Astrocyte of the cerebellum (primary cell): ENCODE measurements at regions not wholly inside any gene's neighbourhood (a gene's known extent, or its start where the extent isn't known, plus 50 kb on each side); places are given as distances from the start of the nearest gene placed in this dataset.

Experiments used
- DNase-seq: peaks from one replicate; pipeline ENCODE4 v3.0.0-alpha.2; 2011; ENCODE audit warnings: low read depth
- H3K4me3 ChIP-seq: 2 replicates; pipeline ENCODE4 v1.5.1; 2011; ENCODE audit warnings: mild to moderate bottlenecking, low read depth, low read length, moderate library complexity
- in situ Hi-C: cut with HindIII; loops from 2 replicates; pipeline ENCODE4 v1.10.0; 2017; ENCODE audit warnings: low sequenced_read_pairs
- TF ChIP-seq, protein P1 (sequence below): IDR thresholded peaks from 2 replicates; pipeline ENCODE4 v1.5.1; 2012; ENCODE audit warnings: low read length, low read depth, moderate library complexity, mild to moderate bottlenecking; ENCODE audit errors: missing control alignments

DNA sequence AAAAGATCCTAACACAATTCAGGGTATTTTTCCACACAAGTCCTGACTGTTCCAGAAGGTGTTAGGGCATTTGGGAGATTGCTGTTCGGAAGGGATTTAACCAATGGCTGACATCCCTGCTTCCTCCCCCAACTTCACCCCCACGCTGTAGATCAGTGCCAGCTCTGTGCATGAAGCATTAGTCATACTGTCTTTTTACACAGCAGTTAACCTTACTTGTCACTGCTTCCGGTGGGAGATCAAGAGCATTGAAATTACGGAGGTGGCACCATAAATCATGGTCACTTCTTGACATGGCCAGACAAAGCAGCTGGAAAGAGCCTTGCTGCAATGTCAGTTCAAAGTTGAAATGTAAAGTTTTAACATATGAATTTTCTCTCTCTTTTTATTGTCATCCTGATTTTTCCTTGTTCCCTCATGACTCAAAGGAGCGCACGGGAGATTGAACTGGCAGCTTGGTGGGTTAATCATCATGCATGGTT, 70.2 kb downstream of the HRH4 start:
- TF ChIP-seq, protein P1, sequence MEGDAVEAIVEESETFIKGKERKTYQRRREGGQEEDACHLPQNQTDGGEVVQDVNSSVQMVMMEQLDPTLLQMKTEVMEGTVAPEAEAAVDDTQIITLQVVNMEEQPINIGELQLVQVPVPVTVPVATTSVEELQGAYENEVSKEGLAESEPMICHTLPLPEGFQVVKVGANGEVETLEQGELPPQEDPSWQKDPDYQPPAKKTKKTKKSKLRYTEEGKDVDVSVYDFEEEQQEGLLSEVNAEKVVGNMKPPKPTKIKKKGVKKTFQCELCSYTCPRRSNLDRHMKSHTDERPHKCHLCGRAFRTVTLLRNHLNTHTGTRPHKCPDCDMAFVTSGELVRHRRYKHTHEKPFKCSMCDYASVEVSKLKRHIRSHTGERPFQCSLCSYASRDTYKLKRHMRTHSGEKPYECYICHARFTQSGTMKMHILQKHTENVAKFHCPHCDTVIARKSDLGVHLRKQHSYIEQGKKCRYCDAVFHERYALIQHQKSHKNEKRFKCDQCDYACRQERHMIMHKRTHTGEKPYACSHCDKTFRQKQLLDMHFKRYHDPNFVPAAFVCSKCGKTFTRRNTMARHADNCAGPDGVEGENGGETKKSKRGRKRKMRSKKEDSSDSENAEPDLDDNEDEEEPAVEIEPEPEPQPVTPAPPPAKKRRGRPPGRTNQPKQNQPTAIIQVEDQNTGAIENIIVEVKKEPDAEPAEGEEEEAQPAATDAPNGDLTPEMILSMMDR, result no peak
- no peak overlapping the region for H3K4me3 ChIP-seq
- in situ Hi-C loops, result no loop called here
- peak; percentile 5 for DNase-seq

DNA sequence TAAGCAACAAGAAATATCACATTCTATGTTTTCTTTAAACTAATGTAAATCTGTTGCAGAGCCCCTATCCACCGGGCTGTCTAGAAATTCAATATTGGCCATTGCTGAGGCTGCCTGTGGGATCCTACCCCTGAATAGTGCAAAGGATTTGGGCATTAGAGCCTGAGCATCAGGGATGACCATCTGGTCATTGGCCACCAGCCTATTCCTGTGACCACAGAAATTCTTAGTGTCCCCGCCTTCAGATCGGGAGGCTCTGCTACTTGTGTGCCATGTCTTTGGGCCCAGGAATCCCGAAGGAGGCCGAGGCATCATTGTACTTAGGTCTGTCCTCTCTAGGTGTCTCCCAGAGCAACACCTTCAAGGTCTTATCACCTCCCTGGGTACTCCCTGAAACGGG, 73.8 kb downstream of the HRH4 start:
- TF ChIP-seq, protein P1, result no peak
- H3K4me3 ChIP-seq, result no peak overlapping the region
- no peak for DNase-seq
- in situ Hi-C loops, result no loop called here

- no peak for DNase-seq
Measured at GRCh38 chr18:24534737-24535136, 74.3 kb downstream of the HRH4 start.

GRCh38 chr18:24535527-24536295, 75.3 kb downstream of the HRH4 start:
- TF ChIP-seq, protein P1, result no peak
- in situ Hi-C loops, result no loop called here
- no peak overlapping the region for H3K4me3 ChIP-seq
- no peak for DNase-seq

More at GRCh38 chr18:24534737-24535136, 74.3 kb downstream of the HRH4 start:
- in situ Hi-C loops, result no loop called here
- no peak overlapping the region for H3K4me3 ChIP-seq
- TF ChIP-seq, protein P1, result no peak

DNA sequence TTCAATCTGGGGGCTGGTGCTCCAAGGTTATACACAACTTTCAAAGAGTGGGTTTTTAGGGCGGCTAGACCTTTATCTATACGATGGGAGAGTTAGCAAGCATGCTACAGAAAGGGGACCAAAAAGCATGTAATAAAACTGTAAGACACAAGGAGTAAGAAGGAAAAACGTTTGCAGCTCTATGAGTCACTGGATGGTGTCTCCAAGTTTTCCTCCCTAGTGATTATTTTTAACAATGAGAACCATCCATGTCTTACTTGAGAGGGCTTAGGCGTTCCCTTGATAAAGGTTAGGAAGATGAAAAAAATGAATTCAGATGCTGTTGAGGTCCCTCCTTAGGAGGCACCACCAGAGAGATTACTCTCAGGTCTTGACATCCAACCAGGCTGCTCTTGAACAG, 75.9 kb downstream of the HRH4 start:
- TF ChIP-seq, protein P1, result no peak
- no peak overlapping the region for H3K4me3 ChIP-seq
- in situ Hi-C loops, result no loop called here
- no peak for DNase-seq

- TF ChIP-seq, protein P1, result no peak
- in situ Hi-C loops, result no loop called here
- DNase-seq, result no peak
- no peak overlapping the region for H3K4me3 ChIP-seq
Measured at GRCh38 chr18:24536834-24537233, 76.4 kb downstream of the HRH4 start.
